ENCODE measurements at regions not wholly inside any gene's neighbourhood (a gene's known extent, or its start where the extent isn't known, plus 50 kb on each side); places are given as distances from the start of the nearest gene placed in this dataset.

DNA sequence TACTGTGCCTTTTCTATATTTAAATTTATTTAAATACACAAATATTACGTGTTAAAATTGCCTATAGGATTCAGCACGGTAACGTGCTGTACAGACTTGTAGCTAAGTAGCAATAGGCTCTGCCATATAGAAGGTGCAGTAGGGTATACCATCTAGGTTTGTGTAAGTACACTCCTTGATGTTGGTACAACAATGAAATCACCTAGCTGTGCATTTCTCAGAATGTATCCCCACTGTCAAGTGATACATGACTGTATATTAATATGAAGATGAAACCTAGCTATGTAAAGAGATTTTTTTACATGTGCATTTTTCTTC is 431.2 kb downstream of the KCTD8 start:
- H3K27ac ChIP-seq (ENCODE audit: control insufficient read depth, insufficient read depth): no peak overlapping the region
- no peak overlapping the region for H2AFZ ChIP-seq (ENCODE audit: control insufficient read depth, low read depth, low read length)
- 43% methylated on average over 3 of the region's 3 CpGs for WGBS (ENCODE audit: insufficient coverage, insufficient replicate concordance, low lambda C conversion rate, missing lambda C conversion rate)
- in situ Hi-C loops (cut with MboI): no loop called here
- H3K4me3 ChIP-seq: no peak overlapping the region
- BruUV-seq (replicated peaks): no TSS peak
- intact Hi-C loops (cut with micrococcal nuclease; ENCODE audit: unreplicated experiment): no loop called here
- no peaks in the 10 kb centered on the region for H3K9me3 ChIP-seq (replicated peaks; ENCODE audit: control insufficient read depth, insufficient read depth, low read length)
- FAIRE-seq (no peak), ATAC-seq (no peak), DNase-seq (ENCODE audit: low read depth, low spot score) (no peak)
- no peaks in the 10 kb centered on the region for H3K79me2 ChIP-seq (ENCODE audit: control insufficient read depth, insufficient read depth, low read length)
- no peaks in the 10 kb centered on the region for H4K20me1 ChIP-seq (ENCODE audit: control insufficient read depth, insufficient read depth)
- RAD21 ChIA-PET (ENCODE audit: unreplicated experiment): no interaction called here
- CTCF ChIA-PET: interaction anchor here (0.6 kb wide), 1 partner anchor 189 kb away, joined by 5 read pairs; no protein-coding TSS in a partner anchor
- H3K4me2 ChIP-seq (ENCODE audit: control insufficient read depth, insufficient read depth): no peak overlapping the region
- POLR2A ChIA-PET: no interaction called here
- TF ChIP-seq FOXM1 (IDR thresholded peaks at IDR 0.05; ENCODE audit: low read depth, low read length): no peak
- TF ChIP-seq, protein P1, sequence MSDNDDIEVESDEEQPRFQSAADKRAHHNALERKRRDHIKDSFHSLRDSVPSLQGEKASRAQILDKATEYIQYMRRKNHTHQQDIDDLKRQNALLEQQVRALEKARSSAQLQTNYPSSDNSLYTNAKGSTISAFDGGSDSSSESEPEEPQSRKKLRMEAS (IDR thresholded peaks at IDR 0.05; ENCODE audit: low read depth, low read length): no peak
- TF ChIP-seq SMC3 (IDR thresholded peaks at IDR 0.05; ENCODE audit: borderline replicate concordance, low read length): no peak
- TF ChIP-seq, protein P2, sequence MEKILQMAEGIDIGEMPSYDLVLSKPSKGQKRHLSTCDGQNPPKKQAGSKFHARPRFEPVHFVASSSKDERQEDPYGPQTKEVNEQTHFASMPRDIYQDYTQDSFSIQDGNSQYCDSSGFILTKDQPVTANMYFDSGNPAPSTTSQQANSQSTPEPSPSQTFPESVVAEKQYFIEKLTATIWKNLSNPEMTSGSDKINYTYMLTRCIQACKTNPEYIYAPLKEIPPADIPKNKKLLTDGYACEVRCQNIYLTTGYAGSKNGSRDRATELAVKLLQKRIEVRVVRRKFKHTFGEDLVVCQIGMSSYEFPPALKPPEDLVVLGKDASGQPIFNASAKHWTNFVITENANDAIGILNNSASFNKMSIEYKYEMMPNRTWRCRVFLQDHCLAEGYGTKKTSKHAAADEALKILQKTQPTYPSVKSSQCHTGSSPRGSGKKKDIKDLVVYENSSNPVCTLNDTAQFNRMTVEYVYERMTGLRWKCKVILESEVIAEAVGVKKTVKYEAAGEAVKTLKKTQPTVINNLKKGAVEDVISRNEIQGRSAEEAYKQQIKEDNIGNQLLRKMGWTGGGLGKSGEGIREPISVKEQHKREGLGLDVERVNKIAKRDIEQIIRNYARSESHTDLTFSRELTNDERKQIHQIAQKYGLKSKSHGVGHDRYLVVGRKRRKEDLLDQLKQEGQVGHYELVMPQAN (conservative IDR thresholded peaks at IDR 0.05): no peak
- no peak for TF ChIP-seq SIN3A (IDR thresholded peaks at IDR 0.05; ENCODE audit: low read depth, low read length)
- H3K9ac ChIP-seq (ENCODE audit: control insufficient read depth, insufficient read depth, low read length): no peak overlapping the region
- H3K4me1 ChIP-seq (ENCODE audit: control insufficient read depth, insufficient read depth, low read length): no peaks in the 10 kb centered on the region
- H3K36me3 ChIP-seq (ENCODE audit: control insufficient read depth in 2 of 2, insufficient read depth in 2 of 2, low read length in 1 of 2): no peaks in the 10 kb centered on the region
- no peaks in the 10 kb centered on the region for H3K27me3 ChIP-seq (replicated peaks in 1 of 2; ENCODE audit: control insufficient read depth in 2 of 2, insufficient read depth in 2 of 2, low read length in 1 of 2)
- SMC1A ChIA-PET (ENCODE audit: uncharacterized antibody, unreplicated experiment): no interaction called here

DNA sequence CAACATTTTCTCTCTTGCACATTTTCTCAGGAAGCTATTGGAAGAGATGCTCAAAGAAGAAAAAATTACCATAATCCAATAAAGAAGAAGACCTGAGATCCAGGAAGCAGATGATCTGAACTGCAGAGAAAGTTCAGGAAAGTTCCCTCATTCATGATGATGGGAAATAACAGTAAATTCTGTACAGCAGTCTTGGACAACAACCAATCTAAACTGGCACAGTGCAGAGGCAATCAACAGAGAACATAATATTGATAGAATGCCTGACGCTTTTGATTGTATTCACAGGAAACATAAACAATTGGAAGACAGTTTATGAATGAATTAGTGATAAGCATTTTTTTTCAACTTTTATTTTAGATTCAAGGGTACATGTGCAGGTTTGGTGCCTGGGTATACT is 428.9 kb downstream of the KCTD8 start:
- Histone ChIP-seq H3K27me3 (replicated peaks in 1 of 2; ENCODE audit: control insufficient read depth in 2 of 2, insufficient read depth in 2 of 2, low read length in 1 of 2) (no peaks in the 10 kb centered on the region), H2AFZ (ENCODE audit: control insufficient read depth, low read depth, low read length) (no peak overlapping the region), H3K9ac (ENCODE audit: control insufficient read depth, insufficient read depth, low read length) (no peak overlapping the region), H3K79me2 (ENCODE audit: control insufficient read depth, insufficient read depth, low read length) (no peaks in the 10 kb centered on the region), H3K9me3 (replicated peaks; ENCODE audit: control insufficient read depth, insufficient read depth, low read length) (no peaks in the 10 kb centered on the region), H3K4me3 (no peak overlapping the region), H3K36me3 (ENCODE audit: control insufficient read depth in 2 of 2, insufficient read depth in 2 of 2, low read length in 1 of 2) (no peaks in the 10 kb centered on the region), H4K20me1 (ENCODE audit: control insufficient read depth, insufficient read depth) (no peaks in the 10 kb centered on the region), H3K4me1 (ENCODE audit: control insufficient read depth, insufficient read depth, low read length) (no peaks in the 10 kb centered on the region), H3K4me2 (ENCODE audit: control insufficient read depth, insufficient read depth) (no peak overlapping the region), H3K27ac (ENCODE audit: control insufficient read depth, insufficient read depth) (no peak overlapping the region)
- no peak for ATAC-seq
- FAIRE-seq: no peak
- 100% methylated on average over 1 of the region's 1 CpG for WGBS (ENCODE audit: insufficient coverage, insufficient replicate concordance, low lambda C conversion rate, missing lambda C conversion rate)
- SMC1A ChIA-PET (ENCODE audit: uncharacterized antibody, unreplicated experiment): no interaction called here
- intact Hi-C loops (cut with micrococcal nuclease; ENCODE audit: unreplicated experiment) (no loop called here), in situ Hi-C loops (cut with MboI) (no loop called here)
- RAD21 ChIA-PET (ENCODE audit: unreplicated experiment): no interaction called here
- POLR2A ChIA-PET: no interaction called here
- BruUV-seq (replicated peaks): no TSS peak
- DNase-seq (ENCODE audit: low read depth, low spot score): no peak
- no peak for TF ChIP-seq RCOR1 (conservative IDR thresholded peaks at IDR 0.05; ENCODE audit: low read depth, low read length)
- TF ChIP-seq BRCA1 (IDR thresholded peaks at IDR 0.05; ENCODE audit: low read depth, low read length): no peak
- no peak for TF ChIP-seq ZSCAN29 (IDR thresholded peaks at IDR 0.05)
- TF ChIP-seq CHD4 (IDR thresholded peaks at IDR 0.05): no peak
- no peak for TF ChIP-seq ZBED1 (IDR thresholded peaks at IDR 0.05; ENCODE audit: borderline replicate concordance)
- no peak for TF ChIP-seq GABPA (IDR thresholded peaks at IDR 0.05; ENCODE audit: low read depth)
- TF ChIP-seq SUPT20H (IDR thresholded peaks at IDR 0.05; ENCODE audit: borderline replicate concordance, control insufficient read depth, low read depth, low read length): no peak
- TF ChIP-seq BACH1 (IDR thresholded peaks at IDR 0.05; ENCODE audit: borderline replicate concordance): no peak
- TF ChIP-seq NR2F1 (conservative IDR thresholded peaks at IDR 0.05): no peak
- no peak for TF ChIP-seq MYC (IDR thresholded peaks at IDR 0.05; ENCODE audit: insufficient read depth, insufficient read length, insufficient replicate concordance, low read length, severe bottlenecking)
- TF ChIP-seq NFYB (IDR thresholded peaks at IDR 0.05; ENCODE audit: insufficient read depth, low read depth, low read length): no peak
- TF ChIP-seq NRF1 (conservative IDR thresholded peaks at IDR 0.05; ENCODE audit: low read depth, low read length): no peak
- TF ChIP-seq ZNF24 (IDR thresholded peaks at IDR 0.05): no peak
- no peak for TF ChIP-seq PML (IDR thresholded peaks at IDR 0.05; ENCODE audit: low read length)
- CTCF ChIA-PET: no interaction called here

Data from GM12878 (cell line).